DOHH2 (cell line): ENCODE measurements at regions not wholly inside any gene's neighbourhood (a gene's known extent, or its start where the extent isn't known, plus 50 kb on each side); places are given as distances from the start of the nearest gene placed in this dataset.

Experiments used
- H3F3A ChIP-seq: fragments of 200-600 bp; sonication (generic), shearing (Covaris generic); 2 replicates; pipeline ENCODE4 v1.6.0; 2016; ENCODE audit warnings: antibody characterized with exemption, mild to moderate bottlenecking; ENCODE audit not compliant: control insufficient read depth, insufficient read depth
- H3K27ac ChIP-seq: fragments of 200-600 bp; sonication (generic); 2 replicates; pipeline ENCODE4 v1.5.1; 2014; ENCODE audit warnings: low read depth, mild to moderate bottlenecking, low read length, moderate library complexity
- H3K27me3 ChIP-seq: fragments of 200-600 bp; sonication (generic); 2 replicates; pipeline ENCODE4 v1.6.1; 2014; ENCODE audit warnings: mild to moderate bottlenecking, low read length, mixed read lengths; ENCODE audit not compliant: control insufficient read depth
- H3K36me3 ChIP-seq: fragments of 200-600 bp; sonication (generic); 2 replicates; pipeline ENCODE4 v1.6.1; 2014; ENCODE audit warnings: mild to moderate bottlenecking, low read length, moderate library complexity, mixed read lengths; ENCODE audit not compliant: control insufficient read depth
- H3K4me1 ChIP-seq: fragments of 200-600 bp; sonication (generic); 2 replicates; pipeline ENCODE4 v1.6.1; 2014; ENCODE audit warnings: mild to moderate bottlenecking, low read length, mixed read lengths; ENCODE audit not compliant: control insufficient read depth
- H3K4me2 ChIP-seq: fragments of 200-600 bp; sonication (generic); 2 replicates; pipeline ENCODE4 v1.6.0; 2014; ENCODE audit warnings: mild to moderate bottlenecking, low read length, moderate library complexity
- H3K4me3 ChIP-seq: fragments of 200-600 bp; sonication (generic); 2 replicates; pipeline ENCODE4 v1.5.1; 2014; ENCODE audit warnings: mild to moderate bottlenecking, low read length, mixed read lengths
- H3K79me2 ChIP-seq: fragments of 200-600 bp; sonication (generic); 2 replicates; pipeline ENCODE4 v1.6.1; 2014; ENCODE audit warnings: mild to moderate bottlenecking, low read length, mixed read lengths; ENCODE audit not compliant: control insufficient read depth
- H3K9me2 ChIP-seq: fragments of 200-600 bp; sonication (generic); replicated peaks from 2 replicates; pipeline ENCODE4 v1.6.1; 2014; ENCODE audit warnings: mild to moderate bottlenecking, low read length, mixed read lengths; ENCODE audit not compliant: control insufficient read depth
- H3K9me3 ChIP-seq: fragments of 200-600 bp; sonication (generic); 2 replicates; pipeline ENCODE4 v1.6.1; 2014; ENCODE audit warnings: antibody characterized with exemption, low read length, mixed read lengths; ENCODE audit not compliant: control insufficient read depth, insufficient read depth
- H4K20me1 ChIP-seq: fragments of 200-600 bp; sonication (generic); 2 replicates; pipeline ENCODE4 v1.6.0; 2014; ENCODE audit warnings: low read depth, mild to moderate bottlenecking, antibody characterized with exemption, low read length, moderate library complexity; ENCODE audit not compliant: control insufficient read depth, insufficient read depth
- CTCF ChIP-seq: fragments of 200-600 bp; sonication (generic); IDR thresholded peaks from one replicate; pipeline ENCODE4 v1.5.1; 2014; ENCODE audit warnings: antibody characterized with exemption, mild to moderate bottlenecking, low read depth, low read length; ENCODE audit not compliant: poor library complexity, severe bottlenecking
- EZH2phosphoT487 ChIP-seq: fragments of 200-600 bp; sonication (generic); IDR thresholded peaks from 2 replicates; pipeline ENCODE4 v1.6.1; 2017; ENCODE audit warnings: borderline replicate concordance, mild to moderate bottlenecking, antibody characterized with exemption, low read length, moderate library complexity, mixed read lengths

DNA sequence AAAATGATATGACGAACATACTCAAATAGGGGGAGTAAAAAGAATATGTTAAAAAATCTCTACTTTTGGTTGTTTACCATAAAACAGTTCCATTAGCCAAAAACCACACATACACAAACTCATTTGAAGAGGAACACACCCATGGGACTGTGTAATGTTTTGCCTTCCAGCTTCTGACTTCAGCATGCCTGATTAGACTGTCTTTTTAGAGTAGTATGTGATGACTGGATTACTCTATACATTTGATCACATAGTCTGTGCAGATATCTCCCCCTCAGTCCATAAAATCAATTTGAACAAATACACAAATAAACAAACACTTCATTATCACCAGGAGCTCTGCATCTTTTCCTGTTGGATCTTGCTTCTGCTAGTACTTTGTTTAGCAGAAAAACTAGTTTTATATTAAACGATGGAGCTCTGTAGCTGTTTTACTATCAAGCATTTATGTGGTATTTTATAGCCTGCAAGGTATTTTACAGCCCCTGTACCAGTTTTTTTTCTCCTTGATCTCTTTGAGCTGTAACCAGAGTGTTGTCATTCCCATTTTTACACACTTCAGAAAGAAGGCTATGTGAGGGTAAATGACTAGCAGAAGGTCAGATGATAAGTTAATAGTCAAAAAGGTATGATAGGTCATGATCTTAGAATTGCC is 866.5 kb upstream of the MAP3K7 start:
- TF ChIP-seq EZH2phosphoT487 (no peak), CTCF (no peak)
- no peaks in the 10 kb centered on the region for H3K36me3 ChIP-seq
- no peaks in the 10 kb centered on the region for H3F3A ChIP-seq
- no peak overlapping the region for H3K27ac ChIP-seq
- no peaks in the 10 kb centered on the region for H3K9me2 ChIP-seq
- no peaks in the 10 kb centered on the region for H3K79me2 ChIP-seq
- H3K9me3 ChIP-seq: no peaks in the 10 kb centered on the region
- no peaks in the 10 kb centered on the region for H3K27me3 ChIP-seq
- H3K4me2 ChIP-seq: no peak overlapping the region
- H4K20me1 ChIP-seq: no peaks in the 10 kb centered on the region
- no peak overlapping the region for H3K4me3 ChIP-seq
- no peaks in the 10 kb centered on the region for H3K4me1 ChIP-seq

DNA sequence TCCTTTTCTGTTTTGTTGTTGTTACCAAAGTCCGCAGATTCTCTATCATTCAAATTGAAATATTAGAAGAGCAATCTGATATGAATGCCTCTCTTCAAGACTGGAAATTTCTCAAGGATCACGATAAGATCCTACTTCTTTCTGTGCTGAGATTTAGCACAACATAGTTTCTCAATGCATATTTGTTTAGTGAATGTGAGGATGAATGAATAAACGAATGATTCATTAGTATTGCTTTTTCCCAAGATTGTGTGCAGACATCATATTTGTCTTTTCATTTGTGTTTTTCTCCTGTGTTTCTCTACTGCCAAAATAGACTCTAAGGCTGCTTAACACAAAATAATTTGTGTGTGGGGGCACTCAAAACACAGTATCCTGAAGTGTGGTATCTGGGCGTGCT is 862.7 kb upstream of the MAP3K7 start:
- Histone ChIP-seq H3K4me2 (no peak overlapping the region), H4K20me1 (no peaks in the 10 kb centered on the region), H3K27ac (no peak overlapping the region), H3K4me1 (no peaks in the 10 kb centered on the region), H3K27me3 (no peaks in the 10 kb centered on the region), H3K4me3 (no peak overlapping the region), H3K9me3 (no peaks in the 10 kb centered on the region), H3K9me2 (no peaks in the 10 kb centered on the region), H3F3A (no peaks in the 10 kb centered on the region), H3K36me3 (no peaks in the 10 kb centered on the region), H3K79me2 (no peaks in the 10 kb centered on the region)
- TF ChIP-seq CTCF (no peak), EZH2phosphoT487 (no peak)

DNA sequence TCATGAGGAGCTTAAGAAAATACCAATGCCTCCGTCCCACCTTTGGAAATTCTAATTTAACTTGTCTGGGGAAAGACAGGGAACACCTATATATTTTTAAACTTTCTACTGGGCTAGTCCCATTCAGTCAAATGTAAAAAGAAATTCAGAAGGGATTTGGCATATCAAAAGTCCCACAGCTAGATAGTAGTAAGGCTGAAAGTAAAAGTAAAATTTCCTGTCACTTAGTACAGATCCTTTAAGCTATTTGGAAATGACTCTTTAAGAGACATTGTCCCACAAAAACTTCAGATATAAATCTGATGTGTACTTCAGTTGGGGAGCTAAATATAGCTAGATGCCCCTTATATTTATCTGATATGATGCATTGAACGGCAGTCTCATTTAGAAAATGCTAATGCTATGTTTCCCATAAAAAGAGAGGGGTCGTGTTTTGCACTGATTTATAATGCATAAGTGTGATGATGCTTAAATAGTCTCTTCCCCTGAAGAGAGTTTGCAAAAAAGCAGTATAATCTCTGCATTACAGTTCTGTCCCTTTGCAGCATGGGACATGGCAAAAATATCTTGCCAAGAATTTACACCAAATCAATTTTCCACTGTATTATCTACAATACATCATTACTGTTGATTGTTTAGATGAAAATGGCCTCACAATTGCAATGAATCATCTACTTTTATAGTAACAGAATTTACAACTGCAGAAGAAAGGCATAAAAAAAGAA is 860.8 kb upstream of the MAP3K7 start:
- H3K4me1 ChIP-seq: no peaks in the 10 kb centered on the region
- H3F3A ChIP-seq: no peaks in the 10 kb centered on the region
- no peaks in the 10 kb centered on the region for H3K9me3 ChIP-seq
- H3K27me3 ChIP-seq: no peaks in the 10 kb centered on the region
- no peak overlapping the region for H3K4me2 ChIP-seq
- no peaks in the 10 kb centered on the region for H4K20me1 ChIP-seq
- H3K36me3 ChIP-seq: no peaks in the 10 kb centered on the region
- TF ChIP-seq EZH2phosphoT487 (no peak), CTCF (no peak)
- no peak overlapping the region for H3K27ac ChIP-seq
- no peaks in the 10 kb centered on the region for H3K9me2 ChIP-seq
- H3K79me2 ChIP-seq: no peaks in the 10 kb centered on the region
- no peak overlapping the region for H3K4me3 ChIP-seq
